ENCODE measurements at regions not wholly inside any gene's neighbourhood (a gene's known extent, or its start where the extent isn't known, plus 50 kb on each side); places are given as distances from the start of the nearest gene placed in this dataset.

DNA sequence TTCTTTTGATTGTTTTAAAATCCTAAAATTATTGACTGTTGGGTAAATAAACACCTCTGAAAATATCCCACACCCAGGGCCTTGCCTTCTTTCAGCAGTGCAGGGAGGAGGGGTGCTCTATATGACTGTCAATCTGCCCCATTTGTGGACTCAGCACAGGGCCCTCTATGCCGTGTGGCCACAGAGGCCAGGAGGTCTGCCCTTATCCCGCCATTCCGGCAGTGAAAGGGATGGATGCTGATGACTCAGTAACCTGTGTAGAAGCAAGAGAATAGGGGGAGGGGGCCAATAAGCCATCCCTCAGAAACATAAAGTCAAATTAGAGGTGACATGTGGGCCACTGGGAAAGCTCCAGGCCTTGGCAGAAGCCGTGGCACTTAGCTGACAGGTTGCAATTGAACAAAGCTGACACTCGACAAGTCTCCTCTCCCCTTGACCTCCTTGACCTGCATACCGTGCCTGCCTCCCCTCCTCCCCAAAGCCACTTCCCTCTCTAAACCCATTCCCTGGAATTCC is 281.4 kb upstream of the DYNLRB2 start:
- no peak for TF ChIP-seq EZH2 (IDR thresholded peaks at IDR 0.05)
- no peak for TF ChIP-seq POLR2AphosphoS5 (IDR thresholded peaks at IDR 0.05; ENCODE audit: borderline replicate concordance, low read depth, low read length)
- no peak for TF ChIP-seq FOXP2 (optimal IDR thresholded peaks at IDR 0.05; ENCODE audit: control extremely low read depth, extremely low read length, insufficient read depth)
